ENCODE measurements at regions not wholly inside any gene's neighbourhood (a gene's known extent, or its start where the extent isn't known, plus 50 kb on each side); places are given as distances from the start of the nearest gene placed in this dataset.

DNA sequence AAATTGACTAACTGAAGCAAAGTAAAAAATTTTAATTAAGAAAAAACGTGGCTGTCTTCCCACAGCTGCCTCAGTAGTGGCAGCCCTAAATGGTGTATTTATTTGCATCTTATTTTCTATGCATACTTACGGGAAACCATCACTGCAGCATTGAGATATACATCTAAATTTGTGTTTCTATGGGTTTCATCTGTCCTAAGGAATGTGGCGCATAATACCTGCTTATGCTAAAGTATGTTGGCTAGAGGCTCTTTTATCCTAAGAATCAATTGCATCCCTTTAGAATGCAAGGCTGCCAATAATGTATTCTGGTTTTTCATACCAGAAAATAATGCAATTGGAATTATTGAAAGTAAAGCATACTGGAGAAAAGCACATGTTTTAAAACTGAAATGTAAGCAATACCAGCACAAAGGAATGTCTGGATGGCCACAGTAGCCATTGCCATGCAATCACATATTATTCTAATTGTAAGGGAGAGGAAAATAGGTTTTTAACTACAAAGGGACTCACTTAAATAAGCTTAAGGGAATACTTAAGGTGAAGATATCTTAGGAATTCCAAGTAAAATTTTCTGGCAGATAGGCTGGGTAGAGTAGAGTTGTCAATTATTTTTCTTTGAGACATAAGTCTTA lies 834.5 kb upstream of the NECTIN3 start:
- Histone ChIP-seq H3K36me3 (no peaks in the 10 kb centered on the region), H3K4me3 (ENCODE audit: low read depth, low read length) (no peak overlapping the region), H3K9me3 (no peaks in the 10 kb centered on the region), H3K4me1 (no peaks in the 10 kb centered on the region), H3K27me3 (no peaks in the 10 kb centered on the region)
- DNase-seq = no peak
- TF ChIP-seq, protein P1, sequence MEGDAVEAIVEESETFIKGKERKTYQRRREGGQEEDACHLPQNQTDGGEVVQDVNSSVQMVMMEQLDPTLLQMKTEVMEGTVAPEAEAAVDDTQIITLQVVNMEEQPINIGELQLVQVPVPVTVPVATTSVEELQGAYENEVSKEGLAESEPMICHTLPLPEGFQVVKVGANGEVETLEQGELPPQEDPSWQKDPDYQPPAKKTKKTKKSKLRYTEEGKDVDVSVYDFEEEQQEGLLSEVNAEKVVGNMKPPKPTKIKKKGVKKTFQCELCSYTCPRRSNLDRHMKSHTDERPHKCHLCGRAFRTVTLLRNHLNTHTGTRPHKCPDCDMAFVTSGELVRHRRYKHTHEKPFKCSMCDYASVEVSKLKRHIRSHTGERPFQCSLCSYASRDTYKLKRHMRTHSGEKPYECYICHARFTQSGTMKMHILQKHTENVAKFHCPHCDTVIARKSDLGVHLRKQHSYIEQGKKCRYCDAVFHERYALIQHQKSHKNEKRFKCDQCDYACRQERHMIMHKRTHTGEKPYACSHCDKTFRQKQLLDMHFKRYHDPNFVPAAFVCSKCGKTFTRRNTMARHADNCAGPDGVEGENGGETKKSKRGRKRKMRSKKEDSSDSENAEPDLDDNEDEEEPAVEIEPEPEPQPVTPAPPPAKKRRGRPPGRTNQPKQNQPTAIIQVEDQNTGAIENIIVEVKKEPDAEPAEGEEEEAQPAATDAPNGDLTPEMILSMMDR (IDR thresholded peaks at IDR 0.05; ENCODE audit: low read depth, low read length) = no peak

DNA sequence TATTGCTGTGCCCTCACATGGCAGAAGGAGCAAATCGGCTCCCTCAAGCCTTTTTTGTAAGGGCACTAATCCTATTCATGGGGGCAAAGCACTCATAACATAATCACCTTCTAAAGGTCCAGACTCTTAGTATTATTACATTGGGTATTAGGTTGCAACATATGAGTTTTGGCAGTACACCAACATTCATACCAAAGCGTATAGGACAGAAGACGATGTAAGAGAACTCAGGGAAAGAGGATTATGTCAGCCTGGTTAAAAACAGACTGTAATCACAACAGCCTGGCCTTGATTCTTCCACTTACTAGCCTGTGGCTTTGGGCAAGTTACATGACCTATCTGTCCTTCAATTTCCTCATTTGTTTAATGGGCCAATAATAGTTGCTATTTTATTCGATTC lies 828.5 kb upstream of the NECTIN3 start:
- Histone ChIP-seq H3K4me1 (no peaks in the 10 kb centered on the region), H3K4me3 (ENCODE audit: low read depth, low read length) (no peak overlapping the region), H3K36me3 (no peaks in the 10 kb centered on the region), H3K9me3 (no peaks in the 10 kb centered on the region), H3K27me3 (no peaks in the 10 kb centered on the region)
- TF ChIP-seq, protein P1 (IDR thresholded peaks at IDR 0.05; ENCODE audit: low read depth, low read length) = no peak
- no peak for DNase-seq

DNA sequence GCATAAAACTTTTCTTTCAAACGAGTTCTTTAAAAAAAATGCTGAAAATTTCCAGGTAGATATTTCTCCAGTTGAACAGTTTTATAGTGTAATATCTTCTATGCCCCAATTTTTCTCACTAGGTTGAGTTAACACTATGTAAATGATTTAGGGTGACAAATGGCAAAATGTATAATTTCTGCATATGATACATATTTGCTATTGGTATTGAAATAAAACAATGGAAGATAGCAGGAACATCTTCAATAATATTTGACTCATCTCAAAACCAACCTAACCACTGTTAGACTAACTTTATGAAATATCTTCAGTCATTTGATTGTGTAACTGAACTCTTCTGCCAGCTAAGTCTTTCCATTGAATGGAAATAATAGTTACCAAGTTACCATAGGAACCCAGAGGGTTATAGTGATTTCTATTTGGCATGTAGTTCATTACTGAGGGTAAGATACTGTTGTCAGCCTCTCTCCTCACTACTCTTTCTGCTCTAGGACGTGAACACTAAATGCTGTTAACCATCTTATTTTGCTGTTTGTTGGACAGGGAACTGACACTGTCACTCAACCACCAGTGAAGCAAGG lies 824.7 kb upstream of the NECTIN3 start:
- no peak for DNase-seq
- TF ChIP-seq, protein P1 (IDR thresholded peaks at IDR 0.05; ENCODE audit: low read depth, low read length) = no peak
- no peaks in the 10 kb centered on the region for H3K36me3 ChIP-seq
- H3K27me3 ChIP-seq = no peaks in the 10 kb centered on the region
- H3K4me1 ChIP-seq = no peaks in the 10 kb centered on the region
- H3K4me3 ChIP-seq (ENCODE audit: low read depth, low read length) = no peak overlapping the region
- H3K9me3 ChIP-seq = no peaks in the 10 kb centered on the region

DNA sequence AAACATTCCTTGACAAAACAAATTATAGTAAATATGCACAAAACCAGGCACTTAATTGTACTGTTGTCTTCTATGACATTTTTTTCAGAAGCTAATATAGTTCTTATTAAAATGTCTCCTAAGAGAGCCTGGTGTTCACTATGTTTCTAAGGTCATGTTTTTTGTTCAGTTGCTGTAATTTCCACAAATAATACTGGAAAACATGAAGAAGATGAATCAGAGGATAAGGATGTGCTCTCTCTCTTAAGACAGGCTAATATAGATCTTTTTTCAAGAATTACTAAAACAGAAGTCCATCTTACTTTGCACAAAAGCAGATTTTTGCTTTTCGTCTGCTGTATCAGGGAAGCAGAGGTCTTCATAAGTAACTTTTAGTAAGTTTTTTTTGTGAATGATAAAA lies 823.0 kb upstream of the NECTIN3 start:
- Histone ChIP-seq H3K9me3 (no peaks in the 10 kb centered on the region), H3K4me1 (no peaks in the 10 kb centered on the region), H3K4me3 (ENCODE audit: low read depth, low read length) (no peak overlapping the region), H3K36me3 (no peaks in the 10 kb centered on the region), H3K27me3 (no peaks in the 10 kb centered on the region)
- TF ChIP-seq, protein P1 (IDR thresholded peaks at IDR 0.05; ENCODE audit: low read depth, low read length) = no peak
- no peak for DNase-seq

DNA sequence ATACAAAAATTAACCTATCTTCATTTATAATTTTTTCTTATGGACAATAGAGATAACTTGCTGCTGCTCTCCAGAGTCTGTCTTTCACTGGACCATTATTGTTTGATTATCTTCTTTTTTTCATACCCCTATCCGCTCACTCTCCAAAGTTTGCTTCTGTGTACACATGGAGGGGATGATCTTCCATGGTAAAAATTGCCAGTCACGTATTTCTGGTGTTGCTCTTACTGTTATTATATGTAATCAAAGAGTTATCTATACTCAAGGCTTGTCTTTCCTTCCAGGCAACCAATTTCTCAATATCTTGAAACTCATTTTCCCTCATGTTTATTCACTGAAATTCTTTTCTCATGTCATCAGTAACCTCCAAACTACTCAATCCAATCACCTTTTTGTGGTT lies 817.8 kb upstream of the NECTIN3 start:
- H3K4me3 ChIP-seq (ENCODE audit: low read depth, low read length) = no peak overlapping the region
- no peak for DNase-seq
- TF ChIP-seq, protein P1 (IDR thresholded peaks at IDR 0.05; ENCODE audit: low read depth, low read length) = no peak
- H3K4me1 ChIP-seq = no peaks in the 10 kb centered on the region
- H3K9me3 ChIP-seq = no peaks in the 10 kb centered on the region
- no peaks in the 10 kb centered on the region for H3K27me3 ChIP-seq
- no peaks in the 10 kb centered on the region for H3K36me3 ChIP-seq

DNA sequence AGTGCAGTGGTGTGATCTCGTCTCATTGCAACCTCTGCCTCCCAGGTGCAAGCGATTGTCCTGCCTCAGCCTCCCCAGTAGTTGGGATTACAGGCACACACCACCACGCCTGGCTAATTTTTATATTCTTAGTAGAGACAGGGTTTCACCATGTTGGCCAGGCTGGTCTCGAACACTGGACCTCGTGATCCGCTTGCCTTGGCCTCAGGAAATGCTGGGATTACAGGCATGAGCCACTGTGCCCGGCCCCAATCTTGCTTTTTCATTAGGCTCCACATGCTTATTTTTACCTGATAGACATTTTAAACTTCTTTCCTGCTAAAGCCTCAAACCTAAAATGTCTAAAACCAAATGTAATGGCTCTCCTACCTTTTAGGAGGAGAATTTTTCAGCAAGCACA lies 817.0 kb upstream of the NECTIN3 start:
- TF ChIP-seq, protein P1 (IDR thresholded peaks at IDR 0.05; ENCODE audit: low read depth, low read length) = no peak
- Histone ChIP-seq H3K9me3 (no peaks in the 10 kb centered on the region), H3K36me3 (no peaks in the 10 kb centered on the region), H3K27me3 (no peaks in the 10 kb centered on the region), H3K4me3 (ENCODE audit: low read depth, low read length) (no peak overlapping the region), H3K4me1 (no peaks in the 10 kb centered on the region)
- DNase-seq = no peak

Measured in BE2C (cell line).